SK-N-SH treated with all-trans-retinoic acid at 6 μM for 48 hours (cell line): ENCODE measurements at regions not wholly inside any gene's neighbourhood (a gene's known extent, or its start where the extent isn't known, plus 50 kb on each side); places are given as distances from the start of the nearest gene placed in this dataset.

Experiments
- ATAC-seq: fragments of 200-7000 bp; cut with Tn5 transposase; 3 replicates; pipeline ENCODE4 v1.9.1; 2020; ENCODE audit warnings: mild to moderate bottlenecking, moderate library complexity
- ARNTL ChIP-seq: fragments of 450-650 bp; formaldehyde crosslinking; IDR thresholded peaks from 2 replicates; pipeline ENCODE4 v1.5.0; 2020; ENCODE audit warnings: low read depth, mild to moderate bottlenecking, moderate library complexity, borderline replicate concordance
- BACH2 ChIP-seq: fragments of 250-450 bp; sonication (Bioruptor Pico); IDR thresholded peaks from 2 replicates; pipeline ENCODE4 v1.9.0; 2021; ENCODE audit warnings: mild to moderate bottlenecking, borderline replicate concordance
- CREB5 ChIP-seq: fragments of 250-450 bp; sonication (Bioruptor Pico); IDR thresholded peaks from 2 replicates; pipeline ENCODE4 v1.5.1; 2020; ENCODE audit warnings: low read depth, mild to moderate bottlenecking, moderate library complexity
- CSDC2 ChIP-seq: fragments of 250-450 bp; sonication (Bioruptor Pico); IDR thresholded peaks from 2 replicates; pipeline ENCODE4 v1.5.0; 2020; ENCODE audit warnings: mild to moderate bottlenecking, moderate library complexity
- CSRNP3 ChIP-seq: fragments of 250-450 bp; sonication (Bioruptor Pico); IDR thresholded peaks from 2 replicates; pipeline ENCODE4 v1.5.1; 2021; ENCODE audit warnings: mild to moderate bottlenecking, moderate library complexity
- ESRRG ChIP-seq: fragments of 250-450 bp; sonication (Bioruptor Pico); IDR thresholded peaks from 2 replicates; pipeline ENCODE4 v1.6.1; 2021; ENCODE audit warnings: mild to moderate bottlenecking
- GLIS3 ChIP-seq: fragments of 250-450 bp; sonication (Bioruptor Pico); IDR thresholded peaks from 2 replicates; pipeline ENCODE4 v1.5.0; 2020; ENCODE audit warnings: mild to moderate bottlenecking, moderate library complexity
- ISL1 ChIP-seq: fragments of 250-450 bp; sonication (Bioruptor Pico); IDR thresholded peaks from 2 replicates; pipeline ENCODE4 v2.1.2; 2022; ENCODE audit warnings: mild to moderate bottlenecking, moderate library complexity
- OSR1 ChIP-seq: fragments of 250-450 bp; sonication (Bioruptor Pico); IDR thresholded peaks from 2 replicates; pipeline ENCODE4 v1.8.0; 2022; ENCODE audit warnings: moderate library complexity, mild to moderate bottlenecking, inconsistent platforms
- POU6F1 ChIP-seq: fragments of 250-450 bp; sonication (Bioruptor Pico); IDR thresholded peaks from 2 replicates; pipeline ENCODE4 v1.8.0; 2021; ENCODE audit warnings: low read depth, mild to moderate bottlenecking, moderate library complexity, borderline replicate concordance
- PPARA ChIP-seq: fragments of 250-450 bp; sonication (Bioruptor Pico); IDR thresholded peaks from 2 replicates; pipeline ENCODE4 v1.5.0; 2020; ENCODE audit warnings: mild to moderate bottlenecking, borderline replicate concordance
- RARB ChIP-seq: fragments of 250-450 bp; sonication (Bioruptor Pico); IDR thresholded peaks from 2 replicates; pipeline ENCODE4 v1.8.0; 2021; ENCODE audit warnings: mild to moderate bottlenecking, moderate library complexity
- SNAI2 ChIP-seq: fragments of 250-450 bp; sonication (Bioruptor Pico); IDR thresholded peaks from 2 replicates; pipeline ENCODE4 v1.5.0; 2020; ENCODE audit warnings: mild to moderate bottlenecking, moderate library complexity
- TCF4 ChIP-seq: fragments of 250-450 bp; sonication (Bioruptor Pico); IDR thresholded peaks from 2 replicates; pipeline ENCODE4 v1.8.0; 2021; ENCODE audit warnings: mild to moderate bottlenecking, moderate library complexity, borderline replicate concordance
- TOX ChIP-seq: fragments of 250-450 bp; sonication (Bioruptor Pico); IDR thresholded peaks from 2 replicates; pipeline ENCODE4 v1.8.0; 2021; ENCODE audit warnings: mild to moderate bottlenecking, moderate library complexity, borderline replicate concordance
- TSHZ2 ChIP-seq: fragments of 250-450 bp; sonication (Bioruptor Pico); IDR thresholded peaks from 2 replicates; pipeline ENCODE4 v1.5.0; 2020; ENCODE audit warnings: mild to moderate bottlenecking, moderate library complexity
- ZC3H10 ChIP-seq: fragments of 250-450 bp; sonication (Bioruptor Pico); IDR thresholded peaks from 2 replicates; pipeline ENCODE4 v1.5.1; 2021; ENCODE audit warnings: mild to moderate bottlenecking, moderate library complexity
- ZFP3 ChIP-seq: fragments of 250-450 bp; sonication (Bioruptor Pico); IDR thresholded peaks from 2 replicates; pipeline ENCODE4 v1.5.0; 2020; ENCODE audit warnings: mild to moderate bottlenecking, moderate library complexity
- ZFP30 ChIP-seq: fragments of 450-650 bp; formaldehyde crosslinking; IDR thresholded peaks from 2 replicates; pipeline ENCODE4 v1.5.0; 2022; ENCODE audit warnings: mild to moderate bottlenecking, moderate library complexity
- ZNF565 ChIP-seq: fragments of 450-650 bp; formaldehyde crosslinking; conservative IDR thresholded peaks from 2 replicates; pipeline ENCODE4 v1.5.0; 2020; ENCODE audit warnings: low read depth, mild to moderate bottlenecking, moderate library complexity
- ZNF70 ChIP-seq: fragments of 450-650 bp; formaldehyde crosslinking; IDR thresholded peaks from 2 replicates; pipeline ENCODE4 v1.5.0; 2020; ENCODE audit warnings: mild to moderate bottlenecking, moderate library complexity
- ZNF8 ChIP-seq: fragments of 450-650 bp; formaldehyde crosslinking; IDR thresholded peaks from 2 replicates; pipeline ENCODE4 v1.5.0; 2020; ENCODE audit warnings: mild to moderate bottlenecking, moderate library complexity

- TF ChIP-seq ZNF8 (CRISPR knock-in tag) = no peak
- TF ChIP-seq CSDC2 (CRISPR knock-in tag) = no peak
- no peak for TF ChIP-seq RARB (CRISPR knock-in tag)
- TF ChIP-seq ZNF70 (CRISPR knock-in tag) = no peak
- no peak for TF ChIP-seq GLIS3
- TF ChIP-seq BACH2 (CRISPR knock-in tag) = no peak
- no peak for TF ChIP-seq CSRNP3 (CRISPR knock-in tag)
- TF ChIP-seq ZFP3 (CRISPR knock-in tag) = no peak
- TF ChIP-seq, all 23 proteins: peak for 0
- ATAC-seq = no peak
Measured at GRCh38 chr7:128148676-128149075, 92.4 kb upstream of the LEP start.

- no peak for ATAC-seq
- TF ChIP-seq ZNF565 (CRISPR knock-in tag) = no peak
- TF ChIP-seq CREB5 (CRISPR knock-in tag) = no peak
- no peak for TF ChIP-seq CSRNP3 (CRISPR knock-in tag)
- TF ChIP-seq BACH2 (CRISPR knock-in tag) = no peak
- TF ChIP-seq ISL1 = no peak
- TF ChIP-seq ZFP3 (CRISPR knock-in tag) = no peak
- no peak for TF ChIP-seq GLIS3
- no peak for TF ChIP-seq ZFP30 (CRISPR knock-in tag)
- TF ChIP-seq ARNTL (CRISPR knock-in tag) = no peak
- no peak for TF ChIP-seq OSR1 (CRISPR knock-in tag)
- no peak for TF ChIP-seq ZNF70 (CRISPR knock-in tag)
- TF ChIP-seq ESRRG (CRISPR knock-in tag) = no peak
- no peak for TF ChIP-seq TCF4 (CRISPR knock-in tag)
- no peak for TF ChIP-seq TOX
- no peak for TF ChIP-seq ZNF8 (CRISPR knock-in tag)
- TF ChIP-seq POU6F1 (CRISPR knock-in tag) = no peak
- TF ChIP-seq PPARA (CRISPR knock-in tag) = no peak
Measured at GRCh38 chr7:128150223-128150865, 90.7 kb upstream of the LEP start.

GRCh38 chr7:128151635-128152034, 89.4 kb upstream of the LEP start:
- ATAC-seq = no peak

More at GRCh38 chr7:128151635-128152034, 89.4 kb upstream of the LEP start:
- TF ChIP-seq TSHZ2 (CRISPR knock-in tag) (no peak), CSDC2 (CRISPR knock-in tag) (no peak), TOX (no peak), ZFP30 (CRISPR knock-in tag) (no peak), CREB5 (CRISPR knock-in tag) (no peak), OSR1 (CRISPR knock-in tag) (no peak), PPARA (CRISPR knock-in tag) (no peak), ZC3H10 (CRISPR knock-in tag) (no peak), POU6F1 (CRISPR knock-in tag) (no peak), SNAI2 (CRISPR knock-in tag) (no peak), ZFP3 (CRISPR knock-in tag) (no peak)
